Endothelial cell of umbilical vein (primary cell): ENCODE measurements at regions not wholly inside any gene's neighbourhood (a gene's known extent, or its start where the extent isn't known, plus 50 kb on each side); places are given as distances from the start of the nearest gene placed in this dataset.

ENCODE experiments used
- BruUV-seq: library from RNA; stranded (reverse); fragments of 400-500 nt; replicated peaks from 2 replicates; lab custom pipeline; 2021; lab: Mats Ljungman, UMichigan
- CTCF ChIA-PET: fragments of 300-600, 350-600 bp; sonication (Branson Sonifier 250); formaldehyde crosslinking; loops from one replicate; lab custom pipeline; 2021; ENCODE audit warnings: antibody characterized with exemption, inconsistent platforms; lab: Charles Lee
- POLR2A ChIA-PET: fragments of 300-600, 350-600 bp; sonication (Branson Sonifier 250); formaldehyde crosslinking; loops from one replicate; lab custom pipeline; 2021; ENCODE audit warnings: antibody characterized with exemption, inconsistent platforms; lab: Charles Lee
- DNase-seq: peaks from one replicate; pipeline ENCODE4 v3.0.0-alpha.2; 2011; ENCODE audit warnings: low read depth, low spot score
- FAIRE-seq: peaks from 2 replicates; lab custom pipeline; 2011; peaks lifted over from hg19 to GRCh38; lab: Jason Lieb, UNC
- H2AFZ ChIP-seq: 2 replicates; pipeline ENCODE4 v1.6.0; 2012; ENCODE audit warnings: low read depth, low read length, control low read depth, inconsistent platforms
- H3K27ac ChIP-seq: 2 replicates; pipeline ENCODE4 v1.5.1; 2011; ENCODE audit warnings: low read depth, mild to moderate bottlenecking, control low read depth, low read length, moderate library complexity; ENCODE audit not compliant: insufficient read depth
- H3K27me3 ChIP-seq, 2 experiments: 2 replicates each; pipeline versions ENCODE4 v1.6.0 to v1.6.1; 2011; ENCODE audit warnings: low read length in 2 of 2, mixed read lengths in 1 of 2; ENCODE audit not compliant: control insufficient read depth in 2 of 2, insufficient read depth in 2 of 2
- H3K36me3 ChIP-seq, 2 experiments: 2 replicates in 1 of 2; 3 replicates in 1 of 2; pipeline ENCODE4 v1.5.1; 2011; ENCODE audit warnings: low read length in 2 of 2, mild to moderate bottlenecking in 1 of 2, moderate library complexity in 1 of 2; ENCODE audit not compliant: control insufficient read depth in 2 of 2, insufficient read depth in 2 of 2; ENCODE audit errors: extremely low read depth in 1 of 2
- H3K4me1 ChIP-seq: 3 replicates; pipeline ENCODE4 v1.5.1; 2011; ENCODE audit warnings: mild to moderate bottlenecking, low read length; ENCODE audit not compliant: control insufficient read depth, insufficient read depth; ENCODE audit errors: extremely low read depth
- H3K4me2 ChIP-seq: 2 replicates; pipeline ENCODE4 v1.6.1; 2011; ENCODE audit warnings: low read length, control low read depth, mixed read lengths; ENCODE audit not compliant: insufficient read depth
- H3K4me3 ChIP-seq, 3 experiments: fragments of 200-600 bp in 1 of 3; sonication (generic), shearing (Covaris generic) in 1 of 3; replicated peaks in 1 of 3; 2 replicates each; pipeline ENCODE4 v1.5.1; 2011 to 2016; ENCODE audit warnings: control low read depth in 3 of 3, low read length in 3 of 3, mild to moderate bottlenecking in 2 of 3, inconsistent platforms in 1 of 3, low read depth in 1 of 3, moderate library complexity in 1 of 3; ENCODE audit not compliant: insufficient read depth in 1 of 3
- H3K79me2 ChIP-seq: 2 replicates; pipeline ENCODE4 v1.6.0; 2012; ENCODE audit warnings: low read length, inconsistent platforms; ENCODE audit not compliant: control insufficient read depth, insufficient read depth
- H3K9ac ChIP-seq: replicated peaks from 2 replicates; pipeline ENCODE3; 2011; ENCODE audit warnings: low read length, control low read depth; ENCODE audit not compliant: insufficient read depth; ENCODE audit errors: extremely low read depth
- H3K9me1 ChIP-seq: replicated peaks from 3 replicates; pipeline ENCODE4 v1.6.0; 2011; ENCODE audit warnings: mild to moderate bottlenecking, low read length; ENCODE audit not compliant: control insufficient read depth, insufficient read depth; ENCODE audit errors: extremely low read depth
- H3K9me3 ChIP-seq: replicated peaks from 2 replicates; pipeline ENCODE4 v1.5.1; 2012; ENCODE audit warnings: low read length, inconsistent platforms; ENCODE audit not compliant: control insufficient read depth, insufficient read depth
- H4K20me1 ChIP-seq: replicated peaks from 2 replicates; pipeline ENCODE3; 2011; ENCODE audit warnings: mild to moderate bottlenecking, low read length; ENCODE audit not compliant: control insufficient read depth, insufficient read depth; ENCODE audit errors: extremely low read depth
- FOS ChIP-seq: IDR thresholded peaks from 2 replicates; pipeline ENCODE4 v1.6.1; 2011; ENCODE audit warnings: mild to moderate bottlenecking, low read length, moderate library complexity, borderline replicate concordance; ENCODE audit not compliant: insufficient read depth
- JUN ChIP-seq: IDR thresholded peaks from 2 replicates; pipeline ENCODE4 v1.6.1; 2011; ENCODE audit warnings: borderline replicate concordance, low read depth; ENCODE audit not compliant: insufficient read length, insufficient read depth
- dilution Hi-C: fragments of 300-500 bp; cut with MboI; formaldehyde crosslinking; loops from one replicate; pipeline ENCODE4 v1.15.0; 2019; ENCODE audit warnings: low sequenced_read_pairs; ENCODE audit not compliant: extremely low pct_ligation_motif_present
- intact Hi-C: fragments of 100-400 bp; cut with micrococcal nuclease; formaldehyde crosslinking; loops from one replicate; pipeline ENCODE4 v1.10.0; 2022

GRCh38 chr10:28857164-28857563 lies 179.8 kb downstream of the BAMBI start:
- CTCF ChIA-PET, result interaction anchor here (1.0 kb wide), 1 partner anchor 10 kb away, joined by 3 read pairs; no protein-coding TSS in a partner anchor

GRCh38 chr10:28858646-28859045 lies 181.3 kb downstream of the BAMBI start:
- H2AFZ ChIP-seq, result no peak overlapping the region
- no peaks in the 10 kb centered on the region for H4K20me1 ChIP-seq
- POLR2A ChIA-PET, result interaction anchor here (0.7 kb wide), 1 partner anchor 9 kb away, joined by 3 read pairs; no protein-coding TSS in a partner anchor
- DNase-seq (no peak), FAIRE-seq (no peak)
- no peak overlapping the region for H3K4me2 ChIP-seq
- no peaks in the 10 kb centered on the region for H3K9me1 ChIP-seq
- no peak overlapping the region for H3K27ac ChIP-seq
- peaks cover 0 to 4% of the 10 kb centered on the region in 2 experiments for H3K27me3 ChIP-seq
- CTCF ChIA-PET, result no interaction called here
- dilution Hi-C loops (no loop called here), intact Hi-C loops (no loop called here)
- H3K9me3 ChIP-seq, result no peaks in the 10 kb centered on the region
- H3K9ac ChIP-seq, result no peak overlapping the region
- H3K79me2 ChIP-seq, result no peaks in the 10 kb centered on the region
- H3K36me3 ChIP-seq, result no peaks in the 10 kb centered on the region
- TF ChIP-seq FOS, result no peak
- no peak overlapping the region for H3K4me3 ChIP-seq
- H3K4me1 ChIP-seq, result no peaks in the 10 kb centered on the region
- BruUV-seq, result no TSS peak

More at GRCh38 chr10:28857164-28857563, 179.8 kb downstream of the BAMBI start:
- no TSS peak for BruUV-seq
- no peaks in the 10 kb centered on the region for H3K4me1 ChIP-seq
- no peak for DNase-seq
- H3K27me3 ChIP-seq, result peaks cover 4 to 15% of the 10 kb centered on the region in 2 experiments
- no peaks in the 10 kb centered on the region for H3K36me3 ChIP-seq
- no peak overlapping the region for H3K27ac ChIP-seq
- dilution Hi-C loops (no loop called here), intact Hi-C loops (no loop called here)
- no peaks in the 10 kb centered on the region for H3K79me2 ChIP-seq
- H3K9me3 ChIP-seq, result no peaks in the 10 kb centered on the region
- H2AFZ ChIP-seq, result no peak overlapping the region
- no peak overlapping the region for H3K4me3 ChIP-seq
- no peaks in the 10 kb centered on the region for H4K20me1 ChIP-seq
- TF ChIP-seq JUN, result no peak
- no peak overlapping the region for H3K4me2 ChIP-seq
- POLR2A ChIA-PET, result no interaction called here
- no peaks in the 10 kb centered on the region for H3K9me1 ChIP-seq
- H3K9ac ChIP-seq, result no peak overlapping the region
- no peak for FAIRE-seq
